Adrenal gland (tissue), 5 donors: ENCODE measurements at regions not wholly inside any gene's neighbourhood (a gene's known extent, or its start where the extent isn't known, plus 50 kb on each side); places are given as distances from the start of the nearest gene placed in this dataset.

Experiments used
- CTCF ChIP-seq, 6 experiments: fragments of 450-650 bp in 4 of 6; fragments of 200-600 bp in 2 of 6; sonication (generic) in 1 of 6; IDR thresholded peaks; 1 replicate in 5 of 6; 2 replicates in 1 of 6; pipeline versions ENCODE4 v1.5.1 to v1.8.0; 2016 to 2021; ENCODE audit warnings: antibody characterized with exemption in 6 of 6, mild to moderate bottlenecking in 2 of 6, moderate library complexity in 1 of 6
- POLR2A ChIP-seq, 2 donors: fragments of 450-650 bp; IDR thresholded peaks; one replicate each; pipeline ENCODE4 v1.6.1; 2017; ENCODE audit warnings: antibody characterized with exemption in 2 of 2, mild to moderate bottlenecking in 2 of 2, moderate library complexity in 1 of 2
- donor health status: DM: no; HTN: no; CAD: no.

- no peak for TF ChIP-seq CTCF (IDR thresholded peaks at IDR 0.05)
- no peak for TF ChIP-seq POLR2A (IDR thresholded peaks at IDR 0.05)
Measured at GRCh38 chr15:20345401-20345958, 196.1 kb downstream of the GOLGA6L6 start.
